ENCODE measurements at regions not wholly inside any gene's neighbourhood (a gene's known extent, or its start where the extent isn't known, plus 50 kb on each side); places are given as distances from the start of the nearest gene placed in this dataset.

DNA sequence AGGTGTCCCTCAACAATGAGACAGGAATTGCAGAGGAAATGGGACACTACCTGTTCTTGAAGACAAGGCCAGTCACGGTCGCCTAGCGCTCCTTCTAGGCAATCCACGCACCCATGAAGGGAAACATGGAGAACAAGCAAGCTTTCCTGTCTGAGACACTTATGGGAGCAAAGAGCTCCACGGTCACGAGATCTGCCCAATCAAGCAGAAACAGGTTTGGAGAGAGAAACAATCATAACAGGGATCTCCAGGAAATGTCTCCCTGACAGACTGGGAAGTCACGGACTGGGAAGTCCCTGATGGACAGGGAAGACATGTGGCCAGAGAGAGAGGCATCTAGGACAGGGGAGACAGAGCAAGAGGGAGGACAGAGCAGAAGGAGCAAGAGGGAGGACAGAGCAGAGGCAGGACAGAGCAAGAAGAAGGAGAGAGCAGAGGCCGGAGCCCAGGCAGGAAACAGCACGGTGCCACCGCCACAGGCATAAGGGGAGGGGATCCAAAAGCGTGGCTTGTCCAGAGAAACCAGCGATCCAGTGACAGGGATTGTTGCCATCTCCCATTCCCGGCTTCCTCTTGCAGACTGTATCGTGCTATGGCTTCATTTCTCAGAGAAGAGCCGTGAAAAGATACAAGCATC is 167.8 kb upstream of the ZNF337 start:
- TF ChIP-seq POLR2AphosphoS5 (IDR thresholded peaks at IDR 0.05; ENCODE audit: low read depth) (no peak), EZH2 (IDR thresholded peaks at IDR 0.05; ENCODE audit: low read depth, unreplicated experiment) (no peak), EZH2phosphoT487 (IDR thresholded peaks at IDR 0.05; ENCODE audit: unreplicated experiment) (no peak), CREB1 (CRISPR knock-in tag; IDR thresholded peaks at IDR 0.05; ENCODE audit: low read depth) (no peak), REST (IDR thresholded peaks at IDR 0.05; ENCODE audit: unreplicated experiment) (no peak), JUNB (IDR thresholded peaks at IDR 0.05; ENCODE audit: unreplicated experiment) (no peak), NANOG (IDR thresholded peaks at IDR 0.05; ENCODE audit: borderline replicate concordance) (no peak), ZNF462 (CRISPR knock-in tag; IDR thresholded peaks at IDR 0.05) (no peak), ZNF114 (CRISPR knock-in tag; IDR thresholded peaks at IDR 0.05) (no peak)
- TF ChIP-seq, protein P1, sequence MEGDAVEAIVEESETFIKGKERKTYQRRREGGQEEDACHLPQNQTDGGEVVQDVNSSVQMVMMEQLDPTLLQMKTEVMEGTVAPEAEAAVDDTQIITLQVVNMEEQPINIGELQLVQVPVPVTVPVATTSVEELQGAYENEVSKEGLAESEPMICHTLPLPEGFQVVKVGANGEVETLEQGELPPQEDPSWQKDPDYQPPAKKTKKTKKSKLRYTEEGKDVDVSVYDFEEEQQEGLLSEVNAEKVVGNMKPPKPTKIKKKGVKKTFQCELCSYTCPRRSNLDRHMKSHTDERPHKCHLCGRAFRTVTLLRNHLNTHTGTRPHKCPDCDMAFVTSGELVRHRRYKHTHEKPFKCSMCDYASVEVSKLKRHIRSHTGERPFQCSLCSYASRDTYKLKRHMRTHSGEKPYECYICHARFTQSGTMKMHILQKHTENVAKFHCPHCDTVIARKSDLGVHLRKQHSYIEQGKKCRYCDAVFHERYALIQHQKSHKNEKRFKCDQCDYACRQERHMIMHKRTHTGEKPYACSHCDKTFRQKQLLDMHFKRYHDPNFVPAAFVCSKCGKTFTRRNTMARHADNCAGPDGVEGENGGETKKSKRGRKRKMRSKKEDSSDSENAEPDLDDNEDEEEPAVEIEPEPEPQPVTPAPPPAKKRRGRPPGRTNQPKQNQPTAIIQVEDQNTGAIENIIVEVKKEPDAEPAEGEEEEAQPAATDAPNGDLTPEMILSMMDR (conservative IDR thresholded peaks at IDR 0.05; ENCODE audit: low read depth in 2 of 2), result no peak
- TF ChIP-seq, protein P2, sequence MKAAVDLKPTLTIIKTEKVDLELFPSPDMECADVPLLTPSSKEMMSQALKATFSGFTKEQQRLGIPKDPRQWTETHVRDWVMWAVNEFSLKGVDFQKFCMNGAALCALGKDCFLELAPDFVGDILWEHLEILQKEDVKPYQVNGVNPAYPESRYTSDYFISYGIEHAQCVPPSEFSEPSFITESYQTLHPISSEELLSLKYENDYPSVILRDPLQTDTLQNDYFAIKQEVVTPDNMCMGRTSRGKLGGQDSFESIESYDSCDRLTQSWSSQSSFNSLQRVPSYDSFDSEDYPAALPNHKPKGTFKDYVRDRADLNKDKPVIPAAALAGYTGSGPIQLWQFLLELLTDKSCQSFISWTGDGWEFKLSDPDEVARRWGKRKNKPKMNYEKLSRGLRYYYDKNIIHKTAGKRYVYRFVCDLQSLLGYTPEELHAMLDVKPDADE (IDR thresholded peaks at IDR 0.05), result no peak

Measured in GM23338 (cell line).